Chondrocyte (in vitro differentiated cells): ENCODE measurements at regions not wholly inside any gene's neighbourhood (a gene's known extent, or its start where the extent isn't known, plus 50 kb on each side); places are given as distances from the start of the nearest gene placed in this dataset.

Experiments used
- DNase-seq: peaks from one replicate; pipeline ENCODE4 v3.0.0; 2021; ENCODE audit warnings: mixed read lengths, low spot score
- H3K27ac Mint-ChIP-seq: one replicate; pipeline ENCODE4 v1.8.0; 2021; ENCODE audit warnings: mild to moderate bottlenecking, moderate library complexity, mixed read lengths; ENCODE audit not compliant: unreplicated experiment
- H3K27me3 Mint-ChIP-seq: 2 replicates; pipeline ENCODE4 v1.8.0; 2021; ENCODE audit warnings: low read depth, mixed read lengths
- H3K36me3 Mint-ChIP-seq: 2 replicates; pipeline ENCODE4 v1.8.0; 2021; ENCODE audit warnings: low read depth, mixed read lengths
- H3K4me1 Mint-ChIP-seq: 2 replicates; pipeline ENCODE4 v1.8.0; 2021; ENCODE audit warnings: low read depth, mild to moderate bottlenecking, mixed read lengths
- H3K4me3 Mint-ChIP-seq: one replicate; pipeline ENCODE4 v1.8.0; 2021; ENCODE audit warnings: mild to moderate bottlenecking, moderate library complexity, mixed read lengths; ENCODE audit not compliant: unreplicated experiment
- H3K9me3 Mint-ChIP-seq: 2 replicates; pipeline ENCODE4 v1.8.0; 2021; ENCODE audit warnings: low read depth, mixed read lengths
- TF ChIP-seq, protein P1 (sequence below): fragments of 200-600 bp; sonication (generic); IDR thresholded peaks from 2 replicates; pipeline ENCODE4 v1.5.0; 2021; ENCODE audit warnings: antibody characterized with exemption, mild to moderate bottlenecking, moderate library complexity

DNA sequence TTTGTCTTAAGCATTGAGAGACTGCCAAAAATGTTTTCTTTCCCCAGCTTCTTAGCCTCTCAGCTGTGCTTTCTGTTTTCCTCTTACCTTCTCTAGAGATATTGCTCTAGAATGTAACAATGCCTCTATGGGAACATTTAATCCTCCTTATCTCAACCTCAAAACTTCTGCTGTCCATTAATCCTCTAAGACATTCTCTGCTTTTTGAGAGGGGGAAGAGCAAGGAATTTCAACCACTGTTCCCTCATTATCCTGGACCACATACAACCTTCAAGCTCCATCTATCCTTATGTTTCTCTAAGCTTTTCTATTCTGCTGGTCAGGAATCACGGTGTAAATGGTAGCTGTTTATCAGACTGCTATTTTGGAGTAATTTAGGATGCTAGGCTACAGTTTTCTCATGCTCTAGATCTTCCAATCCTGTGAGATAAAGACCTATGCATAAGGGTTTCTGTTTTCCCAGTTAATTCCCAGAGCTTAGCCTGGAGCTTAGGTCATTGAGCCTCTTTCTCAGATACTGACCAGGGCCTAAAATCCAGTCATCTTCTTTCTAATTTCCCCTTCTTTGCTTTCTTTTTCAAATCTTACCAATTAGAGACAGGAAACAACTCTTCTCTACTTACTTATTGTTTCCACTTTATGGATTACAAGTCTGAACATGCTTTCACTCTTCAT lies 282.0 kb downstream of the CALCRL start:
- Mint-ChIP-seq H3K9me3 (no peaks in the 10 kb centered on the region), H3K4me1 (no peaks in the 10 kb centered on the region), H3K36me3 (peaks cover 1% of the 10 kb centered on the region), H3K4me3 (no peak overlapping the region), H3K27ac (no peak overlapping the region), H3K27me3 (peaks cover 2% of the 10 kb centered on the region)
- DNase-seq = no peak
- TF ChIP-seq, protein P1, sequence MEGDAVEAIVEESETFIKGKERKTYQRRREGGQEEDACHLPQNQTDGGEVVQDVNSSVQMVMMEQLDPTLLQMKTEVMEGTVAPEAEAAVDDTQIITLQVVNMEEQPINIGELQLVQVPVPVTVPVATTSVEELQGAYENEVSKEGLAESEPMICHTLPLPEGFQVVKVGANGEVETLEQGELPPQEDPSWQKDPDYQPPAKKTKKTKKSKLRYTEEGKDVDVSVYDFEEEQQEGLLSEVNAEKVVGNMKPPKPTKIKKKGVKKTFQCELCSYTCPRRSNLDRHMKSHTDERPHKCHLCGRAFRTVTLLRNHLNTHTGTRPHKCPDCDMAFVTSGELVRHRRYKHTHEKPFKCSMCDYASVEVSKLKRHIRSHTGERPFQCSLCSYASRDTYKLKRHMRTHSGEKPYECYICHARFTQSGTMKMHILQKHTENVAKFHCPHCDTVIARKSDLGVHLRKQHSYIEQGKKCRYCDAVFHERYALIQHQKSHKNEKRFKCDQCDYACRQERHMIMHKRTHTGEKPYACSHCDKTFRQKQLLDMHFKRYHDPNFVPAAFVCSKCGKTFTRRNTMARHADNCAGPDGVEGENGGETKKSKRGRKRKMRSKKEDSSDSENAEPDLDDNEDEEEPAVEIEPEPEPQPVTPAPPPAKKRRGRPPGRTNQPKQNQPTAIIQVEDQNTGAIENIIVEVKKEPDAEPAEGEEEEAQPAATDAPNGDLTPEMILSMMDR = no peak

GRCh38 chr2:187158452-187158851 lies 289.6 kb downstream of the CALCRL start:
- peaks cover 16% of the 10 kb centered on the region for H3K36me3 Mint-ChIP-seq
- no peak overlapping the region for H3K27ac Mint-ChIP-seq
- TF ChIP-seq, protein P1 = no peak
- DNase-seq = no peak
- peaks cover 4% of the 10 kb centered on the region for H3K27me3 Mint-ChIP-seq
- H3K4me3 Mint-ChIP-seq = no peak overlapping the region
- H3K4me1 Mint-ChIP-seq = no peaks in the 10 kb centered on the region
- H3K9me3 Mint-ChIP-seq = peaks cover 42% of the 10 kb centered on the region

GRCh38 chr2:187157046-187157445 lies 291.0 kb downstream of the CALCRL start:
- no peak for DNase-seq
- no peak overlapping the region for H3K4me3 Mint-ChIP-seq
- TF ChIP-seq, protein P1 = no peak
- H3K27ac Mint-ChIP-seq = no peak overlapping the region
- peaks cover 5% of the 10 kb centered on the region for H3K27me3 Mint-ChIP-seq
- H3K36me3 Mint-ChIP-seq = peaks cover 16% of the 10 kb centered on the region
- no peaks in the 10 kb centered on the region for H3K4me1 Mint-ChIP-seq
- H3K9me3 Mint-ChIP-seq = peaks cover 42% of the 10 kb centered on the region

DNA sequence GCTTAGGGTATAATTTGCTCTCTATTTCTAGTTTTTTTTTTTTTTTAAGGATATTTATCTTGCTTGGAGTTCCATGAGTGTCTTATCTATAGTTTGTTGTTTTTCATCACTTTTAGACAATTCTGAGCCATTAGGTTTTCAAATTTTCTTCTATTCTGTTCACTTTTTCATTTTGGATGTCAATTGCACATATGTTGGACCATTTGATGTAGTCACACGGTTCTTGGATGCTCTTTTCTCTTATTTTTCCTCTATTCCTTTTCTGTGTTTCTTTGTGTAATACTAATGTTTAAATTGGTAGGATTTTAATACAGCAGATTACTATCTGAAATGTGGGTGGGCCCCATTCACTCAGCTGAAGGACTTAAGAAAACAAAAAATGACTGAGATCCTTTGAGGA lies 292.6 kb downstream of the CALCRL start:
- no peak for DNase-seq
- H3K27me3 Mint-ChIP-seq = peaks cover 5% of the 10 kb centered on the region

GRCh38 chr2:187150670-187151069 lies 297.4 kb downstream of the CALCRL start:
- peaks cover 10% of the 10 kb centered on the region for H3K27me3 Mint-ChIP-seq
- TF ChIP-seq, protein P1 = no peak
- no peak overlapping the region for H3K27ac Mint-ChIP-seq
- peaks cover 7% of the 10 kb centered on the region for H3K36me3 Mint-ChIP-seq
- DNase-seq = no peak
- peaks cover 27% of the 10 kb centered on the region for H3K9me3 Mint-ChIP-seq
- peaks cover 5% of the 10 kb centered on the region for H3K4me1 Mint-ChIP-seq
- no peak overlapping the region for H3K4me3 Mint-ChIP-seq

More for the DNA sequence above, 292.6 kb downstream of the CALCRL start:
- Mint-ChIP-seq H3K4me3 (no peak overlapping the region), H3K4me1 (peaks cover 5% of the 10 kb centered on the region), H3K27ac (no peak overlapping the region), H3K36me3 (peaks cover 16% of the 10 kb centered on the region), H3K9me3 (peaks cover 42% of the 10 kb centered on the region)
- TF ChIP-seq, protein P1 = no peak
